Right cardiac atrium (tissue), 5 donors: ENCODE measurements at regions not wholly inside any gene's neighbourhood (a gene's known extent, or its start where the extent isn't known, plus 50 kb on each side); places are given as distances from the start of the nearest gene placed in this dataset.

ENCODE experiments used
- ATAC-seq, 2 donors: fragments of 200-7000 bp; cut with Tn5 transposase; one replicate each; pipeline versions ENCODE4 v1.8.0 to v1.9.1; 2020; ENCODE audit warnings: moderate library complexity in 2 of 2, mild to moderate bottlenecking in 1 of 2
- DNase-seq, 3 donors: peaks; one replicate each; pipeline ENCODE4 v3.0.0-alpha.2; 2020
- H3K27ac ChIP-seq: one replicate; pipeline ENCODE4 v1.5.1; 2013; ENCODE audit warnings: mild to moderate bottlenecking, low read length, control low read depth, moderate library complexity
- H3K27me3 ChIP-seq: one replicate; pipeline ENCODE4 v1.6.1; 2013; ENCODE audit not compliant: control insufficient read depth, insufficient read depth
- H3K4me1 ChIP-seq: one replicate; pipeline ENCODE4 v1.6.1; 2013; ENCODE audit warnings: low read length; ENCODE audit not compliant: control insufficient read depth, insufficient read depth
- H3K4me3 ChIP-seq: one replicate; pipeline ENCODE4 v1.5.1; 2013; ENCODE audit warnings: low read length, control low read depth
- H3K9me3 ChIP-seq: one replicate; pipeline ENCODE4 v1.6.1; 2013; ENCODE audit warnings: low read length; ENCODE audit not compliant: control insufficient read depth
- WGBS: extraction: QIAGEN DNeasy Blood & Tissue Kit; methylation state at CpG from one replicate; pipeline ENCODE4 v1.1.7; 2013; 5-methylcytosine and 5-hydroxymethylcytosine counted together
- intact Hi-C, 4 donors: fragments of 100-400 bp; cut with DNase I; formaldehyde crosslinking; loops; one replicate each; pipeline versions ENCODE4 v1.11.0 to v1.14.0; 2022 to 2023
- donor health status: healthy with polysubstance abuse.
- donor health status: DM: no; HTN: yes; CAD: no.
- donor health status: DM: no; HTN: no; CAD: no.
- donor health status: DM: no; HTN: yes; CAD: no; lungs with severe emphysema.
- donor health status: DM: yes; HTN: yes; CAD: no.

DNA sequence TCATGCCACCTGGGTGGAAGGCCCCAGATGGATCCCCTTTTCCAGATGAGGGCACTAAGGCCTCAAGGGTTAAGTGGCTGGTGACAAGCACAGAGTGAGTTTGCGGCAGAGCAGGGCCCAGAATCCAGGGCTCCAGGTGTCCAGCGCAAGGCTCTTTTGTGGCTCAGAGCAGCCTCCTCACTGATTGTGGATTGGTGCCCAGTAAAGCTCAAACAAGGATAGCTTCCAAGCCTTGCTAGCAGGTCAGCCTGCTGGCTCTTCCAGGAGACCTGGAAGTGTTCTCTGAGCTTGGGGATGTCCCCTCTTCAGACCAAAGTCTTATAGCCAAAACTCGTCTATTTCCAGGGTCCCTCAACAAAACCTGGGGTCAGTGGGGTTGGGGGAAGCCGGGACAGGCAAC, 167.6 kb upstream of the SYT13 start:
- H3K4me1 ChIP-seq = no peaks in the 10 kb centered on the region
- H3K27ac ChIP-seq = no peak overlapping the region
- no peak overlapping the region for H3K4me3 ChIP-seq
- no peaks in the 10 kb centered on the region for H3K27me3 ChIP-seq
- 78% methylated on average over 4 of the region's 4 CpGs for WGBS
- ATAC-seq = no peak
- no peaks in the 10 kb centered on the region for H3K9me3 ChIP-seq
- intact Hi-C loops = no loop called here
- no peak for DNase-seq

DNA sequence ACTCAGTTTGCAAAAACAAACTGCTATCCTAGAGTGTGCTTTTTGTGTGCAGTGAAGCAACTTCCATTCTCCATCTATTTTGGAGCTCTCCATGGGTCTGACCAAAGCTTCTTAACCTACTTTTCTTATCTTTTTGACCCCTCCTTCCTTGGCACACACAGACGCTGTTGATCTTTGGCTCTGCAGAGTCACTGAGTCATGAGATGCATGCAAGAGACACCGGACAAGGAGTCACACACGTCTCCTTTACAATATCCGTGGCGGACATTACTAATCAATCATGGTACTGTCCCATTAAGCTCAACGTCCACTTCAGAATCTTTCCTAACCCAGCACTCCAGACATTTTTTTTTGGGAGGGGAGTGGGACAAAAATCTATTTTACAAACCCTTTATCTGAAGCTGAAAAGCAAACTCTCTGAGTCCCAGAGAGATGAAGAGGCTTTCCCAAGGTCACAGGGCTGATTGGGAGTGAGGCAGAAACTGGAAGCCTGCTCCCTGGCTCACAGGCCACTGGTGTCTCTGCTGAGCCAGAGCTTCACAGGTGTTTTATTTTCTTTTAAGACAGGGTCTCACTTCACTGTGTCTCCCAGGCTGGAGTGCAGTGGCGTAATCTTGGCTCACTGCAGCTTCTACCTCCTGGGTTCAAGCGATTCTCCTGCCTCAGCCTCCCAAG, 165.8 kb upstream of the SYT13 start:
- ATAC-seq = no peak
- Histone ChIP-seq H3K4me1 (no peaks in the 10 kb centered on the region), H3K9me3 (no peaks in the 10 kb centered on the region), H3K27me3 (no peaks in the 10 kb centered on the region), H3K4me3 (no peak overlapping the region), H3K27ac (no peak overlapping the region)
- DNase-seq = no peak
- intact Hi-C loops = no loop called here
- WGBS = 49% methylated on average over 8 of the region's 8 CpGs

GRCh38 chr11:45450189-45450588, 164.0 kb upstream of the SYT13 start:
- intact Hi-C loops = no loop called here
- ATAC-seq = no peak
- no peak for DNase-seq
- H3K4me3 ChIP-seq = no peak overlapping the region
- H3K27ac ChIP-seq = no peak overlapping the region
- no peaks in the 10 kb centered on the region for H3K4me1 ChIP-seq
- WGBS = 50% methylated on average over 3 of the region's 3 CpGs
- no peaks in the 10 kb centered on the region for H3K9me3 ChIP-seq
- H3K27me3 ChIP-seq = no peaks in the 10 kb centered on the region

DNA sequence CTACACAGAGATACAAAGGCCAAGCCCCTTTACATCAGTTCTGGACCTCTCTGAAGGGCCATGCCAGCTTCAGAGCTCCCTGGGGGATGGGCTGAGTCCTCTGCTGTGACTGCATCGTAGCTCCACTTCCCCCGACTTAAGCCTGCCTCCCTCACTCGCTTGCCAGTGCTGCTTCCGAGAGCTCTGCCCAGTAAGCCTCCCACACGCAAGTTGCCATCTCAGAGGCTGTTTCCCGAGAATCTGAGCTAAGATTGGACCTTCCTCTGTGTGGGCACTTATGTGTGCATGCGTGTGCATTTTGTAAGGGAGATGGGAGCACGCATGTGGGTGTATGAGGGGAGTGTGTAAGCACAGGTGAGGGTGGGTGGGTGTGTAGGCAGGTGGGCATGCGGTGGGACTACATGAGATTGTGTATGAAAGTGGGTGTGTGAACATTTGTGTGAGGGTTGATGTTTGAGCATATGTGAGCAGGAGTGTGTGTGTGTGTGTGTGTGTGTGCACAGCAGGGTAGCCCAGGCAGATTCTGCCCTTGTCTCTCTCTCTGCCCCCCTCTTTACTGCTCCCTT, 163.0 kb upstream of the SYT13 start:
- Histone ChIP-seq H3K27ac (no peak overlapping the region), H3K4me1 (no peaks in the 10 kb centered on the region), H3K9me3 (no peaks in the 10 kb centered on the region), H3K4me3 (no peak overlapping the region), H3K27me3 (no peaks in the 10 kb centered on the region)
- no peak for DNase-seq
- no peak for ATAC-seq
- intact Hi-C loops = no loop called here
- 69% methylated on average over 9 of the region's 9 CpGs for WGBS

DNA sequence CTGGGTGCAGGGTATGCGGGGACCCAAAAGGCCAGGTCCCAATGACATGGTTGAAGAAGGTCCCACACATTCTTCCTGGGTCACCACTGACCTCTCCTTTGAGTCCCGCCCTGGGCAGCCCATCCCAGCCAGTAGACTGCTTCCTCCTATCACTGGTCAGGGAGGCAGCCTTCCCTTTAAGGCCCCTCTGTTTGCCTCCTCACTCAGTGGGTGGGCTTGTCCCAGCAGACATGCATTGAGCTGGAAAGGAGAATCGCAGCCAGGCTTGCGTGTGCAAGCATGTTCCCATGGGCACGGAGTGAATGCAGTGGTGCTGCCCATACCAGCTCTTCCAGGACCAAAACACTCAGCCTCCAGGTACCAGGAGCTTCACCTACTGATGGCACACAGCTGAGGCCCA, 162.4 kb upstream of the SYT13 start:
- Histone ChIP-seq H3K4me3 (no peak overlapping the region), H3K4me1 (no peaks in the 10 kb centered on the region), H3K27ac (no peak overlapping the region), H3K27me3 (no peaks in the 10 kb centered on the region), H3K9me3 (no peaks in the 10 kb centered on the region)
- WGBS = 88% methylated on average over 5 of the region's 5 CpGs
- ATAC-seq (no peak), DNase-seq (no peak)
- intact Hi-C loops = no loop called here

DNA sequence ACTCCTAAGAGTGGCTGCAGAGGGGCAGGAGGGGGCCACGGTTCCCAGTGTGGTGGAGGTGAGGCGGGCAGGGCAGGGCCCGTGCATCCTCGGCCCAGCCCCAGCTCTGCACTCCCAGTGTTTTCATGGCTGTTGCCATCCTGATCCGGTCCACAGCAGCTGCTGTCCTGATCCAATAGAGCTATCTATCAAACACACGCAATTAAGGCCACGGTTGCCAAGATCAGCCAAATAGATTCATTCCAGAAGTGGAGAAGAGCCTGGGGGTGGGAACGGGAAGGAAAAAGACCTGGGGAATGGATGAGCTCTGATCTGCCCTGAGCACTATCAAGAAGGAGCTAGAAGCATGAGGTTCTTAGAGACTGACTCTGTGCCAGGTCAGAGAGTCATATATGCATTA, 160.9 kb upstream of the SYT13 start:
- no peak for ATAC-seq
- 68% methylated on average over 8 of the region's 8 CpGs for WGBS
- Histone ChIP-seq H3K27me3 (no peaks in the 10 kb centered on the region), H3K9me3 (no peaks in the 10 kb centered on the region), H3K4me1 (no peaks in the 10 kb centered on the region), H3K4me3 (no peak overlapping the region), H3K27ac (no peak overlapping the region)
- intact Hi-C loops = no loop called here
- no peak for DNase-seq

GRCh38 chr11:45446434-45446833, 160.3 kb upstream of the SYT13 start:
- ATAC-seq = no peak
- no peaks in the 10 kb centered on the region for H3K9me3 ChIP-seq
- 89% methylated on average over 5 of the region's 5 CpGs for WGBS
- H3K4me3 ChIP-seq = no peak overlapping the region
- no peaks in the 10 kb centered on the region for H3K27me3 ChIP-seq
- no peaks in the 10 kb centered on the region for H3K4me1 ChIP-seq
- no peak for DNase-seq
- intact Hi-C loops = no loop called here
- no peak overlapping the region for H3K27ac ChIP-seq

DNA sequence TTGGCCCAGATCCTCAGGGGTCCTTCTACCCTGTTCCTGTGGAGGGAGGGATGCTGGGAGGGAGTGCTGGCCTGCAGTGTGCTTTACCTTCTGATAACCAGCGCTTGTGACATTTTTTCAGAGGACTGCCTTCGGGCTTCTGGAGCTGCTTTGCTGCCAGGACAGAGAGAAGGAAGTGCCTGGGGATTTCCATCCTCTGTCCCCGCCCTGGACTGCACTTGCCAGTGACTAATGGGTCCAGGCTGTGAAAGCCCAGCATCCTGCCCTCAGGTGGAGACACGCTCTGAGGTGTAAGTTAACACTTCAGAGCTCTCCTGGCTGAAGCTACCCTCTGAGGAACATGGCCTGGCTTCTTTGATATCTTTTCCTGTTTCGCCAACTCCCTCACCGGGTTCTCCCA, 158.7 kb upstream of the SYT13 start:
- no peak overlapping the region for H3K4me3 ChIP-seq
- intact Hi-C loops = no loop called here
- ATAC-seq = no peak
- no peaks in the 10 kb centered on the region for H3K4me1 ChIP-seq
- WGBS = 31% methylated on average over 6 of the region's 6 CpGs
- H3K27ac ChIP-seq = no peak overlapping the region
- no peaks in the 10 kb centered on the region for H3K27me3 ChIP-seq
- H3K9me3 ChIP-seq = no peaks in the 10 kb centered on the region
- DNase-seq = no peak

DNA sequence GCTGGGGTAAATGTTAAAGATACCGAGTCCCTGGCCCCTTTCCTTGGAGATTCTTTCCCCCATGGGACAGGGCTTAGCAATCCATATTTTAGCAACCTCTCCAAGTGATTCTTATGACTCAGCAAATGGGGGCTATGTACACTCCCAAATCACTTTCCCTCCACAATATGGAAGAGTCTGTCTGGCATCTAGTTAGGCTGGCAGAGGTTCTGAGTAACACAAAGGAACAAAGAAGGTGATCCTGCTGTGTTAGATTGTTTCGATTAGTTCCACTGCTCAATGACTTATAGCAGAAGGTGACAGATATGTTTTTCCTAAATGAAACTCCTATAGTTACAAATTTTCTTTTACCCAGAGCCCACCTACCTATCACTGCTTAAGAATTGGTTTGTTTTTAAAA, 154.0 kb upstream of the SYT13 start:
- Histone ChIP-seq H3K27ac (no peak overlapping the region), H3K27me3 (no peaks in the 10 kb centered on the region), H3K9me3 (no peaks in the 10 kb centered on the region), H3K4me3 (no peak overlapping the region), H3K4me1 (no peaks in the 10 kb centered on the region)
- ATAC-seq = no peak
- no peak for DNase-seq
- intact Hi-C loops = no loop called here
- 80% methylated on average over 2 of the region's 2 CpGs for WGBS

GRCh38 chr11:45436966-45437365, 150.8 kb upstream of the SYT13 start:
- intact Hi-C loops = no loop called here
- DNase-seq (no peak), ATAC-seq (no peak)
- H3K4me1 ChIP-seq = no peaks in the 10 kb centered on the region
- 89% methylated on average over 1 of the region's 1 CpG for whole genome bisulfite sequencing
- H3K4me3 ChIP-seq = no peak overlapping the region
- no peak overlapping the region for H3K27ac ChIP-seq
- no peaks in the 10 kb centered on the region for H3K27me3 ChIP-seq
- H3K9me3 ChIP-seq = no peaks in the 10 kb centered on the region

DNA sequence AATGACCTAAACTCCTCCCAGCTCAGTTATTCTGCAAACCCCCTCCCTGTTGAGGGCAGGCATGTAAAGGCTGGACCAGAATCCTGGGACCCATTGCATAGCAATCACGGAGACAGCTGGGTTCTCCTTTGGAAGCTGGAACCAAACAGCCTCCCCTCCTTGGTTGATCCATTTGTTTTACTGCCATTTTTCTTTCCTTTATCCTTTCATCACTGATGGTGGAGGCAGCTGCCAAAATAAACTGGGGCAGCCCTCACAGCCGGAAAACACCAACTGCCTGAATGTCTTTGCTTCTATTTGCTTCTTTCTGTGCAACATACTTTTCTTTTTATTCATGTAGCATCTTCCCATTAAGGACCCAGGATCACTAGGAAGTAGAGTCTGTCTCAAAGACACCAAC, 150.0 kb upstream of the SYT13 start:
- ATAC-seq = no peak
- WGBS = 37% methylated on average over 2 of the region's 2 CpGs
- intact Hi-C loops = no loop called here
- Histone ChIP-seq H3K27ac (no peak overlapping the region), H3K27me3 (no peaks in the 10 kb centered on the region), H3K9me3 (no peaks in the 10 kb centered on the region), H3K4me1 (no peaks in the 10 kb centered on the region), H3K4me3 (no peak overlapping the region)
- no peak for DNase-seq

DNA sequence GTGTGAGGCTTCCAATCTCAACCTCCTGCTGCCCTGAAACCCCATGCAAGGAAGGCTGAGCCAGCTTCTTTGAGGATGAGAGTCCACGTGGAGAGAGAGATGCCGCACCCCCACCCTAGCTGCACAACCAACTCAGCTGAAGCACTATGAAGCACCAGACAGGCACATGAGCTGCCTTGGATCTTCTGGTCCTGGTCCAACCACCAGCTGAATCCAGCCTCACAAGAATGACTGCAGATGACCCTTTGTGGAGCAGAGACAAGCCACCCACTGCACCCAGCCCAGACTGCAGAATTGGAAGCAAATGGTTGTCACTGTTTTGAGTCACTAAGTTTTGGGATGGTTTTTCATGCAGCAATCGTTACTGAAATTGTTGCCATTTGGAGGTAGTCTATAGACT, 149.6 kb upstream of the SYT13 start:
- H3K4me1 ChIP-seq = no peaks in the 10 kb centered on the region
- intact Hi-C loops = no loop called here
- H3K9me3 ChIP-seq = no peaks in the 10 kb centered on the region
- DNase-seq (no peak), ATAC-seq (no peak)
- 57% methylated on average over 3 of the region's 3 CpGs for WGBS
- no peaks in the 10 kb centered on the region for H3K27me3 ChIP-seq
- H3K27ac ChIP-seq = no peak overlapping the region
- H3K4me3 ChIP-seq = no peak overlapping the region
